Tibial nerve (tissue), 4 donors: ENCODE measurements at regions not wholly inside any gene's neighbourhood (a gene's known extent, or its start where the extent isn't known, plus 50 kb on each side); places are given as distances from the start of the nearest gene placed in this dataset.

Source experiments
- CTCF ChIP-seq, 5 experiments: fragments of 200-600 bp in 3 of 5; fragments of 450-650 bp in 2 of 5; sonication (generic) in 3 of 5; IDR thresholded peaks; one replicate each; pipeline ENCODE4 v1.5.1; 2016 to 2019; ENCODE audit warnings: antibody characterized with exemption in 5 of 5, mild to moderate bottlenecking in 3 of 5, moderate library complexity in 2 of 5
- EP300 ChIP-seq, 2 donors: sonication (generic); formaldehyde crosslinking; IDR thresholded peaks; one replicate each; pipeline ENCODE4 v1.6.1; 2017; ENCODE audit warnings: antibody characterized with exemption in 2 of 2, mild to moderate bottlenecking in 1 of 2

GRCh38 chr2:23028106-23028505 is 356.9 kb upstream of the KLHL29 start:
- no peak for TF ChIP-seq CTCF (IDR thresholded peaks at IDR 0.05)
- no peak for TF ChIP-seq EP300 (IDR thresholded peaks at IDR 0.05)
